ENCODE measurements at regions not wholly inside any gene's neighbourhood (a gene's known extent, or its start where the extent isn't known, plus 50 kb on each side); places are given as distances from the start of the nearest gene placed in this dataset.
"Not testable (repeated sequence)": the region's sequence is repeated elsewhere in the genome, so short reads cannot be mapped to it uniquely, and the experiment has no call there.

DNA sequence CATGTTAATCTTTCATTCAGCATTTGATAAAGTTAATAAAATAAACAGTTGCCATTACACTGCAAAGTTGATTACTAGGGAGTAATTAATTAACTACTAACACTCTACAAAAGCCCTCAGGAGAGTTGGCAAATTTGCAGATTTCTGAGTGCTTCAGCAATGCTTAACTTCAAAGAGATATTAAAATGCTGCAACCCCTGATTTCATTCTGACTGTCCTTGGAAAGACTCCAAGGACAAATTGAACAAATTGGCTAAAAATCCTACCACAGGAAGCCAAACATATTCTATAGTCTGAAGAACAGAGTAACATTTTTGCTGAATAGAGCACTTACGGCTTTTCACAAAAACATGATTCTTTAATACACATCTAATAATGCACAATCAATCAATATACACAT is 1543.0 kb downstream of the SLITRK5 start:
- no peaks in the 10 kb centered on the region for H3K27me3 ChIP-seq (ENCODE audit: control insufficient read depth in 4 of 4, insufficient read depth in 4 of 4, low read length in 3 of 4)
- no peaks in the 10 kb centered on the region for H3K9me3 ChIP-seq (ENCODE audit: control insufficient read depth in 4 of 4, low read length in 3 of 4)
- H3K9ac ChIP-seq (ENCODE audit: low read depth in 1 of 2, low read length in 2 of 2) = no peak overlapping the region
- WGBS = 84% methylated on average over 1 of the region's 1 CpG
- H3K27ac ChIP-seq (ENCODE audit: low read depth in 1 of 2, low read length in 2 of 2) = no peak overlapping the region
- DNase-seq (ENCODE audit: low spot score) = no peak
- no peaks in the 10 kb centered on the region for H3K4me1 ChIP-seq (ENCODE audit: control insufficient read depth in 4 of 4, insufficient read depth in 4 of 4, low read length in 3 of 4)
- no peak overlapping the region for H3K4me3 ChIP-seq (ENCODE audit: low read depth in 1 of 3, low read length in 3 of 3)
- TF ChIP-seq JUND (IDR thresholded peaks at IDR 0.05) = no peak
- TF ChIP-seq TAF1 (conservative IDR thresholded peaks at IDR 0.05) = no peak
- TF ChIP-seq, protein P1, sequence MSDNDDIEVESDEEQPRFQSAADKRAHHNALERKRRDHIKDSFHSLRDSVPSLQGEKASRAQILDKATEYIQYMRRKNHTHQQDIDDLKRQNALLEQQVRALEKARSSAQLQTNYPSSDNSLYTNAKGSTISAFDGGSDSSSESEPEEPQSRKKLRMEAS (IDR thresholded peaks at IDR 0.05) = no peak
- no peak for TF ChIP-seq NR2F2 (IDR thresholded peaks at IDR 0.05)
- no peak for TF ChIP-seq ZBTB33 (IDR thresholded peaks at IDR 0.05)
- TF ChIP-seq HNF4A (conservative IDR thresholded peaks at IDR 0.05) = no peak
- TF ChIP-seq HNF4G (IDR thresholded peaks at IDR 0.05) = no peak
- TF ChIP-seq RXRA (IDR thresholded peaks at IDR 0.05) = no peak
- no peak for TF ChIP-seq EGR1 (IDR thresholded peaks at IDR 0.05; ENCODE audit: low read depth in 2 of 2)
- no peak for TF ChIP-seq FOXA1 (IDR thresholded peaks at IDR 0.05)
- TF ChIP-seq CTCF (IDR thresholded peaks at IDR 0.05; ENCODE audit: low read depth, low read length, missing input control) = no peak
- no peak for TF ChIP-seq YY1 (IDR thresholded peaks at IDR 0.05)
- no peak for TF ChIP-seq SP1 (IDR thresholded peaks at IDR 0.05)
- no peak for TF ChIP-seq GABPA (IDR thresholded peaks at IDR 0.05 in 1 of 2, conservative IDR thresholded peaks at IDR 0.05 in 1 of 2)
- H3K36me3 ChIP-seq (ENCODE audit: control insufficient read depth in 4 of 4, insufficient read depth in 3 of 4, low read depth in 1 of 4, low read length in 3 of 4) = no peaks in the 10 kb centered on the region

GRCh38 chr13:89215319-89215718 is 1544.1 kb downstream of the SLITRK5 start:
- not testable (repeated sequence) for H3K27ac ChIP-seq (ENCODE audit: low read depth in 1 of 2, low read length in 2 of 2); DNase-seq (ENCODE audit: low spot score); H3K4me1 ChIP-seq (ENCODE audit: control insufficient read depth in 4 of 4, insufficient read depth in 4 of 4, low read length in 3 of 4); H3K4me3 ChIP-seq (ENCODE audit: low read depth in 1 of 3, low read length in 3 of 3); H3K36me3 ChIP-seq (ENCODE audit: control insufficient read depth in 4 of 4, insufficient read depth in 3 of 4, low read depth in 1 of 4, low read length in 3 of 4); H3K27me3 ChIP-seq (ENCODE audit: control insufficient read depth in 4 of 4, insufficient read depth in 4 of 4, low read length in 3 of 4); H3K9ac ChIP-seq (ENCODE audit: low read depth in 1 of 2, low read length in 2 of 2); H3K9me3 ChIP-seq (ENCODE audit: control insufficient read depth in 4 of 4, low read length in 3 of 4)
- WGBS = 80% methylated on average over 13 of the region's 13 CpGs

- H3K4me3 ChIP-seq (ENCODE audit: low read depth in 1 of 3, low read length in 3 of 3) = no peak overlapping the region
- H3K36me3 ChIP-seq (ENCODE audit: control insufficient read depth in 4 of 4, insufficient read depth in 3 of 4, low read depth in 1 of 4, low read length in 3 of 4) = no peaks in the 10 kb centered on the region
- H3K4me1 ChIP-seq (ENCODE audit: control insufficient read depth in 4 of 4, insufficient read depth in 4 of 4, low read length in 3 of 4) = no peaks in the 10 kb centered on the region
- DNase-seq (ENCODE audit: low spot score) = no peak
- no peak overlapping the region for H3K9ac ChIP-seq (ENCODE audit: low read depth in 1 of 2, low read length in 2 of 2)
- H3K9me3 ChIP-seq (ENCODE audit: control insufficient read depth in 4 of 4, low read length in 3 of 4) = peaks cover 3 to 11% (median 7%) of the 10 kb centered on the region in 4 donors
- no peaks in the 10 kb centered on the region for H3K27me3 ChIP-seq (ENCODE audit: control insufficient read depth in 4 of 4, insufficient read depth in 4 of 4, low read length in 3 of 4)
- H3K27ac ChIP-seq (ENCODE audit: low read depth in 1 of 2, low read length in 2 of 2) = no peak overlapping the region
- TF ChIP-seq, protein P1 (IDR thresholded peaks at IDR 0.05) = no peak
- TF ChIP-seq SP1 (IDR thresholded peaks at IDR 0.05) (no peak), HNF4A (conservative IDR thresholded peaks at IDR 0.05) (no peak), NR2F2 (IDR thresholded peaks at IDR 0.05) (no peak), JUND (IDR thresholded peaks at IDR 0.05) (no peak), RXRA (IDR thresholded peaks at IDR 0.05) (no peak)
These were observed 1546.6 kb downstream of the SLITRK5 start for GRCh38 chr13:89217813-89218212.

Data from liver (tissue), 8 donors.